ENCODE measurements at regions not wholly inside any gene's neighbourhood (a gene's known extent, or its start where the extent isn't known, plus 50 kb on each side); places are given as distances from the start of the nearest gene placed in this dataset.

DNA sequence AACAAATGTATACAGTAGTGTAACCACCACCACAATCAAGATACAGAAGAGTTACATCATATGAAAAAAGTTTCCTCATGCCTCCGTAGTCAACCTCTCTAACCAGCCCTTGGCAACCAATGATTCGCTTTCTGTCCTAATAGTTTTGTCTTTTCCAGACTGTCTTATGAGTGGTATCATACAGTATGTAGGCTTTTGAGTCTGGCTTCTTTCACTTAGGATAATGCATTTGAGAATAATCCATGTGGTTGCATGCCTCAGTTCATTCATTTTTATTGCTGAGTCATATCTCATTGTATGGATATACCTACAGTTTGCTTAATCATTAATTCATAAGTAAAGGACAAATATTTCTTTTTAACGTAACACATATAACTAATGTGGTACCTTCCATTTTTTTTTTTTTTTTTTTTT is 86.4 kb upstream of the RIPOR2 start:
- TF ChIP-seq, protein P1, sequence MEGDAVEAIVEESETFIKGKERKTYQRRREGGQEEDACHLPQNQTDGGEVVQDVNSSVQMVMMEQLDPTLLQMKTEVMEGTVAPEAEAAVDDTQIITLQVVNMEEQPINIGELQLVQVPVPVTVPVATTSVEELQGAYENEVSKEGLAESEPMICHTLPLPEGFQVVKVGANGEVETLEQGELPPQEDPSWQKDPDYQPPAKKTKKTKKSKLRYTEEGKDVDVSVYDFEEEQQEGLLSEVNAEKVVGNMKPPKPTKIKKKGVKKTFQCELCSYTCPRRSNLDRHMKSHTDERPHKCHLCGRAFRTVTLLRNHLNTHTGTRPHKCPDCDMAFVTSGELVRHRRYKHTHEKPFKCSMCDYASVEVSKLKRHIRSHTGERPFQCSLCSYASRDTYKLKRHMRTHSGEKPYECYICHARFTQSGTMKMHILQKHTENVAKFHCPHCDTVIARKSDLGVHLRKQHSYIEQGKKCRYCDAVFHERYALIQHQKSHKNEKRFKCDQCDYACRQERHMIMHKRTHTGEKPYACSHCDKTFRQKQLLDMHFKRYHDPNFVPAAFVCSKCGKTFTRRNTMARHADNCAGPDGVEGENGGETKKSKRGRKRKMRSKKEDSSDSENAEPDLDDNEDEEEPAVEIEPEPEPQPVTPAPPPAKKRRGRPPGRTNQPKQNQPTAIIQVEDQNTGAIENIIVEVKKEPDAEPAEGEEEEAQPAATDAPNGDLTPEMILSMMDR (IDR thresholded peaks at IDR 0.05): no peak
- no peak for TF ChIP-seq ZFX (IDR thresholded peaks at IDR 0.05; ENCODE audit: borderline replicate concordance)
